HepG2 (cell line): ENCODE measurements at regions not wholly inside any gene's neighbourhood (a gene's known extent, or its start where the extent isn't known, plus 50 kb on each side); places are given as distances from the start of the nearest gene placed in this dataset.

Source experiments
- ARNTL ChIP-seq: sonication (generic); formaldehyde crosslinking; IDR thresholded peaks from 2 replicates; pipeline ENCODE4 v1.4.0; 2020; ENCODE audit warnings: mild to moderate bottlenecking, missing genetic modification reagents
- HNF1A ChIP-seq, 2 experiments: sonication (generic) in 1 of 2; formaldehyde crosslinking in 1 of 2; IDR thresholded peaks; 2 replicates each; pipeline versions ENCODE4 v1.4.0 to v1.6.1; 2016 to 2020; ENCODE audit warnings: borderline replicate concordance in 1 of 2, low read depth in 1 of 2, mild to moderate bottlenecking in 1 of 2, missing genetic modification reagents in 1 of 2
- KDM4B ChIP-seq: sonication (generic); formaldehyde crosslinking; IDR thresholded peaks from 2 replicates; pipeline ENCODE4 v1.4.0; 2020; ENCODE audit warnings: missing genetic modification reagents
- MATR3 ChIP-seq: sonication (generic); formaldehyde crosslinking; IDR thresholded peaks from 2 replicates; pipeline ENCODE4 v1.4.0; 2020; ENCODE audit warnings: missing genetic modification reagents
- SRF ChIP-seq: IDR thresholded peaks from 2 replicates; pipeline ENCODE4 v1.6.1; 2011; ENCODE audit warnings: mild to moderate bottlenecking, low read depth, low read length, moderate library complexity
- STAT5B ChIP-seq: sonication (generic); formaldehyde crosslinking; IDR thresholded peaks from 2 replicates; pipeline ENCODE4 v1.4.0; 2020; ENCODE audit warnings: missing genetic modification reagents
- TBL1XR1 ChIP-seq: fragments of 150-350 bp; IDR thresholded peaks from 2 replicates; pipeline ENCODE4 v1.6.1; 2014; ENCODE audit warnings: borderline replicate concordance, low read length; ENCODE audit not compliant: partially characterized antibody
- THAP9 ChIP-seq: sonication (generic); formaldehyde crosslinking; IDR thresholded peaks from 2 replicates; pipeline ENCODE4; 2020; ENCODE audit warnings: missing genetic modification reagents, mild to moderate bottlenecking, borderline replicate concordance
- ZBTB34 ChIP-seq: sonication (generic); formaldehyde crosslinking; IDR thresholded peaks from 2 replicates; pipeline ENCODE4 v1.8.0; 2022; ENCODE audit warnings: mild to moderate bottlenecking, missing genetic modification reagents
- ZBTB49 ChIP-seq: sonication (generic); formaldehyde crosslinking; IDR thresholded peaks from 2 replicates; pipeline ENCODE4 v1.4.0; 2020; ENCODE audit warnings: missing genetic modification reagents, borderline replicate concordance
- ZNF18 ChIP-seq: sonication (generic); formaldehyde crosslinking; IDR thresholded peaks from 2 replicates; pipeline ENCODE4 v1.8.0; 2022; ENCODE audit warnings: mild to moderate bottlenecking, missing genetic modification reagents; ENCODE audit not compliant: insufficient replicate concordance
- ZNF550 ChIP-seq: sonication (generic); formaldehyde crosslinking; IDR thresholded peaks from 2 replicates; pipeline ENCODE4 v1.4.0; 2020; ENCODE audit warnings: mild to moderate bottlenecking, missing genetic modification reagents, borderline replicate concordance
- ZNF691 ChIP-seq: sonication (generic); formaldehyde crosslinking; IDR thresholded peaks from 2 replicates; pipeline ENCODE4 v1.4.0; 2020; ENCODE audit warnings: missing genetic modification reagents, low read depth, mild to moderate bottlenecking, borderline replicate concordance

GRCh38 chr6:1227935-1228753 lies 83.8 kb upstream of the FOXQ1 start (continued):
- TF ChIP-seq THAP9 (CRISPR knock-in tag) (peak; percentile 42; the same call in 1 of the 2 replicates), SRF (no peak), ZBTB49 (peak; percentile 70; the same call in 1 of the 2 replicates), ARNTL (CRISPR knock-in tag) (peak; percentile 17; the same call in 1 of the 2 replicates), HNF1A (IDR thresholded peaks at IDR 0.05; ENCODE audit: low read depth) (peak; percentile 98), HNF1A (CRISPR knock-in tag; IDR thresholded peaks at IDR 0.05; ENCODE audit: borderline replicate concordance) (peak; percentile 99), ZBTB34 (CRISPR knock-in tag) (no peak; the same call in 1 of the 2 replicates), KDM4B (peak; percentile 80; the same call in 1 of the 2 replicates), ZNF550 (CRISPR knock-in tag) (no peak), ZNF691 (CRISPR knock-in tag) (no peak), MATR3 (CRISPR knock-in tag) (no peak), TBL1XR1 (peak; percentile 71), STAT5B (CRISPR knock-in tag) (no peak), ZNF18 (CRISPR knock-in tag) (no peak)
